HUES64 (cell line): ENCODE measurements at regions not wholly inside any gene's neighbourhood (a gene's known extent, or its start where the extent isn't known, plus 50 kb on each side); places are given as distances from the start of the nearest gene placed in this dataset.

ENCODE experiments used
- H3K27ac ChIP-seq: 2 replicates; pipeline ENCODE4 v1.7.0; 2013; ENCODE audit warnings: low read depth, low read length, inconsistent platforms
- H3K27me3 ChIP-seq: 2 replicates; pipeline ENCODE4 v1.6.1; 2013; ENCODE audit warnings: mild to moderate bottlenecking, low read length; ENCODE audit not compliant: insufficient read depth
- H3K36me3 ChIP-seq: 2 replicates; pipeline ENCODE4 v1.6.1; 2013; ENCODE audit warnings: mild to moderate bottlenecking, low read length; ENCODE audit not compliant: insufficient read depth
- H3K4me1 ChIP-seq: 2 replicates; pipeline ENCODE4 v1.6.1; 2013; ENCODE audit warnings: mild to moderate bottlenecking, low read length, moderate library complexity; ENCODE audit not compliant: insufficient read depth
- H3K4me3 ChIP-seq: 2 replicates; pipeline ENCODE4 v1.5.1; 2013; ENCODE audit warnings: mild to moderate bottlenecking, low read length, moderate library complexity
- H3K9ac ChIP-seq: 2 replicates; pipeline ENCODE4 v1.6.1; 2013; ENCODE audit warnings: mild to moderate bottlenecking, low read depth, low read length
- H3K9me3 ChIP-seq: 2 replicates; pipeline ENCODE4 v1.6.1; 2013; ENCODE audit warnings: low read depth, low read length; ENCODE audit not compliant: insufficient read depth
- WGBS: fragments of 150-250, 120-280 bp; methylation state at CpG from one replicate; pipeline ENCODE4 v1.1.7; 2013; ENCODE audit warnings: missing lambda C conversion rate; 5-methylcytosine and 5-hydroxymethylcytosine counted together

- H3K27ac ChIP-seq = no peak overlapping the region
- H3K4me1 ChIP-seq = no peaks in the 10 kb centered on the region
- no peaks in the 10 kb centered on the region for H3K36me3 ChIP-seq
- no peaks in the 10 kb centered on the region for H3K27me3 ChIP-seq
- WGBS = 99% methylated on average over 4 of the region's 5 CpGs
- no peak overlapping the region for H3K4me3 ChIP-seq
- H3K9ac ChIP-seq = no peak overlapping the region
- no peaks in the 10 kb centered on the region for H3K9me3 ChIP-seq
Observed at GRCh38 chr10:46230615-46231014, 56.2 kb upstream of the ANTXRL start.

GRCh38 chr10:46231087-46231486 lies 55.7 kb upstream of the ANTXRL start:
- no CpG with 5 or more reads among the region's 1 CpG for WGBS
- Histone ChIP-seq H3K9ac (no peak overlapping the region), H3K36me3 (no peaks in the 10 kb centered on the region), H3K4me3 (no peak overlapping the region), H3K27me3 (no peaks in the 10 kb centered on the region), H3K9me3 (no peaks in the 10 kb centered on the region), H3K27ac (no peak overlapping the region), H3K4me1 (no peaks in the 10 kb centered on the region)

GRCh38 chr10:46232084-46232483 lies 54.7 kb upstream of the ANTXRL start:
- Histone ChIP-seq H3K27me3 (no peaks in the 10 kb centered on the region), H3K9ac (no peak overlapping the region), H3K27ac (no peak overlapping the region), H3K9me3 (no peaks in the 10 kb centered on the region), H3K4me3 (no peak overlapping the region), H3K36me3 (no peaks in the 10 kb centered on the region), H3K4me1 (no peaks in the 10 kb centered on the region)
- WGBS = 86% methylated on average over 2 of the region's 2 CpGs

- H3K4me3 ChIP-seq = no peak overlapping the region
- no peaks in the 10 kb centered on the region for H3K27me3 ChIP-seq
- no peak overlapping the region for H3K27ac ChIP-seq
- 85% methylated on average over 9 of the region's 9 CpGs for WGBS
- H3K36me3 ChIP-seq = no peaks in the 10 kb centered on the region
- H3K4me1 ChIP-seq = no peaks in the 10 kb centered on the region
- H3K9me3 ChIP-seq = no peaks in the 10 kb centered on the region
- H3K9ac ChIP-seq = no peak overlapping the region
Observed at GRCh38 chr10:46232666-46233065, 54.1 kb upstream of the ANTXRL start.

GRCh38 chr10:46233181-46233580 lies 53.6 kb upstream of the ANTXRL start:
- H3K27ac ChIP-seq = no peak overlapping the region
- H3K4me1 ChIP-seq = no peaks in the 10 kb centered on the region
- WGBS = 95% methylated on average over 3 of the region's 3 CpGs
- H3K27me3 ChIP-seq = no peaks in the 10 kb centered on the region
- no peaks in the 10 kb centered on the region for H3K9me3 ChIP-seq
- H3K36me3 ChIP-seq = no peaks in the 10 kb centered on the region
- no peak overlapping the region for H3K9ac ChIP-seq
- H3K4me3 ChIP-seq = no peak overlapping the region

- H3K27me3 ChIP-seq = no peaks in the 10 kb centered on the region
- H3K36me3 ChIP-seq = no peaks in the 10 kb centered on the region
- H3K4me1 ChIP-seq = no peaks in the 10 kb centered on the region
- no peak overlapping the region for H3K9ac ChIP-seq
- H3K4me3 ChIP-seq = no peak overlapping the region
- H3K9me3 ChIP-seq = no peaks in the 10 kb centered on the region
- WGBS = 86% methylated on average over 3 of the region's 3 CpGs
- H3K27ac ChIP-seq = no peak overlapping the region
Observed at GRCh38 chr10:46234026-46234425, 52.8 kb upstream of the ANTXRL start.

- Histone ChIP-seq H3K4me3 (no peak overlapping the region), H3K9me3 (no peaks in the 10 kb centered on the region), H3K27me3 (no peaks in the 10 kb centered on the region), H3K27ac (no peak overlapping the region), H3K9ac (no peak overlapping the region), H3K36me3 (no peaks in the 10 kb centered on the region), H3K4me1 (no peaks in the 10 kb centered on the region)
- 89% methylated on average over 10 of the region's 10 CpGs for WGBS
Observed at GRCh38 chr10:46234431-46235060, 52.3 kb upstream of the ANTXRL start.

GRCh38 chr10:46235705-46236545 lies 50.9 kb upstream of the ANTXRL start:
- no peaks in the 10 kb centered on the region for H3K27me3 ChIP-seq
- WGBS = 86% methylated on average over 5 of the region's 5 CpGs
- no peak overlapping the region for H3K9ac ChIP-seq

GRCh38 chr10:46236546-46236887 lies 50.3 kb upstream of the ANTXRL start:
- Histone ChIP-seq H3K9me3 (no peaks in the 10 kb centered on the region), H3K27me3 (no peaks in the 10 kb centered on the region), H3K9ac (no peak overlapping the region), H3K4me3 (no peak overlapping the region), H3K27ac (no peak overlapping the region), H3K4me1 (no peaks in the 10 kb centered on the region), H3K36me3 (no peaks in the 10 kb centered on the region)
- WGBS = 81% methylated on average over 2 of the region's 2 CpGs

More at GRCh38 chr10:46235705-46236545, 50.9 kb upstream of the ANTXRL start:
- no peaks in the 10 kb centered on the region for H3K9me3 ChIP-seq
- no peaks in the 10 kb centered on the region for H3K36me3 ChIP-seq
- H3K27ac ChIP-seq = no peak overlapping the region
- no peak overlapping the region for H3K4me3 ChIP-seq
- H3K4me1 ChIP-seq = no peaks in the 10 kb centered on the region

GRCh38 chr10:46236941-46237681 lies 49.7 kb upstream of the ANTXRL start:
- no peak overlapping the region for H3K27ac ChIP-seq
- WGBS = 86% methylated on average over 5 of the region's 5 CpGs
- H3K9ac ChIP-seq = no peak overlapping the region

More at GRCh38 chr10:46236941-46237681, 49.7 kb upstream of the ANTXRL start:
- no peaks in the 10 kb centered on the region for H3K36me3 ChIP-seq
- no peaks in the 10 kb centered on the region for H3K27me3 ChIP-seq
- H3K9me3 ChIP-seq = no peaks in the 10 kb centered on the region
- H3K4me1 ChIP-seq = no peaks in the 10 kb centered on the region
- no peak overlapping the region for H3K4me3 ChIP-seq
